Right lobe of liver (tissue), 4 donors: ENCODE measurements at regions not wholly inside any gene's neighbourhood (a gene's known extent, or its start where the extent isn't known, plus 50 kb on each side); places are given as distances from the start of the nearest gene placed in this dataset.

ENCODE experiments used
- CTCF ChIP-seq, 4 donors: fragments of 200-600 bp in 3 of 4; fragments of 450-650 bp in 1 of 4; IDR thresholded peaks; one replicate each; pipeline versions ENCODE4 v1.5.1 to v1.8.0; 2016 to 2022; ENCODE audit warnings: antibody characterized with exemption in 4 of 4, mild to moderate bottlenecking in 2 of 4
- POLR2A ChIP-seq: fragments of 450-650 bp; IDR thresholded peaks from one replicate; pipeline ENCODE4 v1.6.1; 2017; ENCODE audit warnings: antibody characterized with exemption, mild to moderate bottlenecking
- donor health status: DM: no; HTN: no; CAD: no.
- donor health status: DM: no; HTN: no; CAD: no.
- donor health status: DM: no; HTN: yes; CAD: no.

- TF ChIP-seq POLR2A, result no peak
- no peak for TF ChIP-seq CTCF (IDR thresholded peaks at IDR 0.05)
Measured at GRCh38 chrX:42432552-42432951, 345.4 kb downstream of the PPP1R2C start.
